GM20000 (cell line): ENCODE measurements at regions not wholly inside any gene's neighbourhood (a gene's known extent, or its start where the extent isn't known, plus 50 kb on each side); places are given as distances from the start of the nearest gene placed in this dataset.

ENCODE experiments used
- DNase-seq: peaks from one replicate; pipeline ENCODE4 v3.0.0; 2012; ENCODE audit warnings: low spot score
- CTCF ChIP-seq: IDR thresholded peaks from 2 replicates; pipeline ENCODE4 v1.5.1; 2012; ENCODE audit warnings: mild to moderate bottlenecking, control low read depth; ENCODE audit errors: extremely low read depth, missing control alignments

- DNase-seq = no peak
These were observed 913.4 kb upstream of the ACO1 start for GRCh38 chr9:31471010-31471409.

GRCh38 chr9:31486630-31487029 is 897.8 kb upstream of the ACO1 start:
- no peak for TF ChIP-seq CTCF
- DNase-seq = no peak

More at GRCh38 chr9:31471010-31471409, 913.4 kb upstream of the ACO1 start:
- no peak for TF ChIP-seq CTCF

- no peak for TF ChIP-seq CTCF
These were observed 893.8 kb upstream of the ACO1 start for GRCh38 chr9:31490551-31491106.

GRCh38 chr9:31492229-31492628 is 892.2 kb upstream of the ACO1 start:
- no peak for DNase-seq
- TF ChIP-seq CTCF = no peak

More at GRCh38 chr9:31490551-31491106, 893.8 kb upstream of the ACO1 start:
- DNase-seq = no peak

GRCh38 chr9:31500422-31500821 is 884.0 kb upstream of the ACO1 start:
- DNase-seq = no peak
- TF ChIP-seq CTCF = no peak

GRCh38 chr9:31519011-31519410 is 865.4 kb upstream of the ACO1 start:
- DNase-seq = no peak
- no peak for TF ChIP-seq CTCF

GRCh38 chr9:31519424-31519823 is 865.0 kb upstream of the ACO1 start:
- no peak for DNase-seq
- TF ChIP-seq CTCF = no peak
